ENCODE measurements at regions not wholly inside any gene's neighbourhood (a gene's known extent, or its start where the extent isn't known, plus 50 kb on each side); places are given as distances from the start of the nearest gene placed in this dataset.
"Not testable (repeated sequence)": the region's sequence is repeated elsewhere in the genome, so short reads cannot be mapped to it uniquely, and the experiment has no call there.

GRCh38 chr3:139107424-139108252 is 62.9 kb upstream of the PRR23C start:
- Histone ChIP-seq H3K36me3 (no peaks in the 10 kb centered on the region), H3K4me3 (ENCODE audit: low read depth in 1 of 2, low read length in 1 of 2) (no peak overlapping the region), H3K27ac (no peak overlapping the region), H3K4me1 (ENCODE audit: control insufficient read depth in 1 of 2, insufficient read depth in 1 of 2, low read depth in 1 of 2, low read length in 1 of 2) (peaks cover 3 to 7% of the 10 kb centered on the region in 2 experiments), H3K27me3 (no peaks in the 10 kb centered on the region), H3K9me3 (no peaks in the 10 kb centered on the region)
- no peak for TF ChIP-seq CTCF (IDR thresholded peaks at IDR 0.05)

- Histone ChIP-seq H3K4me3 (ENCODE audit: low read depth in 1 of 2, low read length in 1 of 2) (no peak overlapping the region), H3K27ac (no peak overlapping the region), H3K27me3 (no peaks in the 10 kb centered on the region), H3K9me3 (no peaks in the 10 kb centered on the region), H3K4me1 (ENCODE audit: control insufficient read depth in 1 of 2, insufficient read depth in 1 of 2, low read depth in 1 of 2, low read length in 1 of 2) (peaks cover 3 to 7% of the 10 kb centered on the region in 2 experiments), H3K36me3 (no peaks in the 10 kb centered on the region)
- no peak for TF ChIP-seq CTCF (IDR thresholded peaks at IDR 0.05)
These were observed 63.7 kb upstream of the PRR23C start for GRCh38 chr3:139108253-139108969.

- H3K27ac ChIP-seq, result no peak overlapping the region
- no peaks in the 10 kb centered on the region for H3K27me3 ChIP-seq
- no peak overlapping the region for H3K4me3 ChIP-seq (ENCODE audit: low read depth in 1 of 2, low read length in 1 of 2)
- H3K4me1 ChIP-seq (ENCODE audit: control insufficient read depth in 1 of 2, insufficient read depth in 1 of 2, low read depth in 1 of 2, low read length in 1 of 2), result peaks cover 3 to 7% of the 10 kb centered on the region in 2 experiments
- no peaks in the 10 kb centered on the region for H3K36me3 ChIP-seq
- no peak for TF ChIP-seq CTCF (IDR thresholded peaks at IDR 0.05)
- no peaks in the 10 kb centered on the region for H3K9me3 ChIP-seq
These were observed 64.6 kb upstream of the PRR23C start for GRCh38 chr3:139109271-139109670.

GRCh38 chr3:139110072-139110830 is 65.6 kb upstream of the PRR23C start:
- Histone ChIP-seq H3K27ac (no peak overlapping the region), H3K9me3 (no peaks in the 10 kb centered on the region), H3K27me3 (no peaks in the 10 kb centered on the region), H3K4me1 (ENCODE audit: control insufficient read depth in 1 of 2, insufficient read depth in 1 of 2, low read depth in 1 of 2, low read length in 1 of 2) (peaks cover 3 to 7% of the 10 kb centered on the region in 2 experiments), H3K4me3 (ENCODE audit: low read depth in 1 of 2, low read length in 1 of 2) (no peak overlapping the region), H3K36me3 (no peaks in the 10 kb centered on the region)
- no peak for TF ChIP-seq CTCF (IDR thresholded peaks at IDR 0.05)

GRCh38 chr3:139110929-139111328 is 66.2 kb upstream of the PRR23C start:
- H3K27ac ChIP-seq; H3K4me3 ChIP-seq (ENCODE audit: low read depth in 1 of 2, low read length in 1 of 2); H3K4me1 ChIP-seq (ENCODE audit: control insufficient read depth in 1 of 2, insufficient read depth in 1 of 2, low read depth in 1 of 2, low read length in 1 of 2); H3K9me3 ChIP-seq; H3K36me3 ChIP-seq; H3K27me3 ChIP-seq: not testable (repeated sequence)

Measured in neutrophil (primary cell).